Naive thymus-derived CD4-positive, alpha-beta T cell (primary cell): ENCODE measurements at regions not wholly inside any gene's neighbourhood (a gene's known extent, or its start where the extent isn't known, plus 50 kb on each side); places are given as distances from the start of the nearest gene placed in this dataset.

Source experiments
- ATAC-seq: fragments of 150-1000 bp; cut with Tn5 transposase; 2 replicates; pipeline ENCODE4 v1.10.0; 2021; ENCODE audit warnings: mild to moderate bottlenecking, moderate library complexity
- CTCF ChIA-PET: fragments of 350-600 bp; sonication (Branson Sonifier 250); formaldehyde crosslinking; loops from one replicate; lab custom pipeline; 2021; ENCODE audit warnings: antibody characterized with exemption; lab: Charles Lee
- POLR2A ChIA-PET: fragments of 350-600 bp; sonication (Branson Sonifier 250); formaldehyde crosslinking; loops from one replicate; lab custom pipeline; 2021; ENCODE audit warnings: antibody characterized with exemption, inconsistent platforms; lab: Charles Lee
- DNase-seq, 9 donors: peaks; one replicate each; pipeline versions ENCODE4 v3.0.0 to v3.0.0-alpha.2; 2020 to 2022; ENCODE audit warnings: mixed read lengths in 1 of 9
- H3K27ac ChIP-seq: one replicate; pipeline ENCODE4 v1.7.0; 2013; ENCODE audit warnings: mild to moderate bottlenecking, low read depth, low read length, moderate library complexity
- H3K27me3 ChIP-seq, 2 donors: one replicate each; pipeline ENCODE4 v1.7.0; 2013; ENCODE audit warnings: low read length in 2 of 2, mild to moderate bottlenecking in 2 of 2, moderate library complexity in 2 of 2; ENCODE audit not compliant: control insufficient read depth in 2 of 2, insufficient read depth in 2 of 2
- H3K36me3 ChIP-seq, 3 experiments: 1 replicate in 2 of 3; 2 replicates in 1 of 3; pipeline ENCODE4 v1.7.0; 2013; ENCODE audit warnings: low read length in 3 of 3, mild to moderate bottlenecking in 3 of 3, moderate library complexity in 1 of 3; ENCODE audit not compliant: insufficient read depth in 3 of 3, control insufficient read depth in 2 of 3
- H3K4me1 ChIP-seq, 2 donors: one replicate each; pipeline ENCODE4 v1.7.0; 2013; ENCODE audit warnings: low read length in 2 of 2, mild to moderate bottlenecking in 2 of 2, moderate library complexity in 1 of 2; ENCODE audit not compliant: control insufficient read depth in 2 of 2, insufficient read depth in 2 of 2
- H3K4me3 ChIP-seq: 2 replicates; pipeline ENCODE4 v1.7.0; 2013; ENCODE audit warnings: mild to moderate bottlenecking, low read length
- H3K9me3 ChIP-seq, 3 experiments: 1 replicate in 2 of 3; 2 replicates in 1 of 3; pipeline ENCODE4 v1.7.0; 2013; ENCODE audit warnings: low read length in 3 of 3; ENCODE audit not compliant: control insufficient read depth in 2 of 3
- H3K27ac Mint-ChIP-seq, 9 donors: one replicate each; pipeline ENCODE4 v1.8.0; 2020 to 2022; ENCODE audit warnings: mixed read lengths in 9 of 9, mild to moderate bottlenecking in 8 of 9, moderate library complexity in 5 of 9, inconsistent platforms in 2 of 9
- H3K27me3 Mint-ChIP-seq, 5 donors: one replicate each; pipeline ENCODE4 v1.8.0; 2021 to 2022; ENCODE audit warnings: mixed read lengths in 5 of 5, mild to moderate bottlenecking in 1 of 5
- H3K36me3 Mint-ChIP-seq, 5 donors: one replicate each; pipeline ENCODE4 v1.8.0; 2020 to 2022; ENCODE audit warnings: mixed read lengths in 5 of 5, mild to moderate bottlenecking in 3 of 5, inconsistent platforms in 1 of 5
- H3K4me1 Mint-ChIP-seq, 7 donors: one replicate each; pipeline ENCODE4 v1.8.0; 2020 to 2022; ENCODE audit warnings: mixed read lengths in 7 of 7, mild to moderate bottlenecking in 3 of 7, inconsistent platforms in 1 of 7
- H3K4me3 Mint-ChIP-seq, 10 donors: one replicate each; pipeline ENCODE4 v1.8.0; 2020 to 2022; ENCODE audit warnings: mild to moderate bottlenecking in 10 of 10, mixed read lengths in 10 of 10, moderate library complexity in 6 of 10, inconsistent platforms in 2 of 10
- H3K9me3 Mint-ChIP-seq, 11 donors: one replicate each; pipeline ENCODE4 v1.8.0; 2020 to 2022; ENCODE audit warnings: mixed read lengths in 11 of 11, mild to moderate bottlenecking in 4 of 11, inconsistent platforms in 1 of 11, moderate library complexity in 1 of 11
- intact Hi-C, 2 donors: fragments of 100-400 bp; cut with micrococcal nuclease; formaldehyde crosslinking; loops; one replicate each; pipeline ENCODE4 v1.15.1; 2023

DNA sequence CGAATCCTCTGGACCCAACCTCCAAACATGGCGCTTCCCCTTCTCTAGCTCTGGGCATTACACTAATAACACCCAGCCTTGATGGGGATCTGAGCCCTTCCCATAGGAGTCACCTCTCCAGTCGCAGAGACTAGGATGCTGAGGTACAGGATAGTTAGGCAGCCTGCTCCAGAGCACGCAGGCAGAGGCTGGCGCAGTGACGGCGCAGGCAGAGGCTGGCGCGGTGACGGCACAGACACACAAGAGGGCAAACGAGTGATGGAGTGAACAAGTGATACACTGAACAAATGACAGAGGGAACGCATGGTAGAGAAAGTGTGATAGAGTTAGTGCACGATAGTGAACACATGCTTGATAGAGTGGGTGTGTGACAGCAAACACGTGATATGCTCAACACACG lies 518.5 kb downstream of the EIPR1 start:
- POLR2A ChIA-PET: no interaction called here
- Mint-ChIP-seq H3K36me3 (no peaks in the 10 kb centered on the region), H3K27me3 (no peaks in the 10 kb centered on the region), H3K4me1 (no peaks in the 10 kb centered on the region), H3K27ac (no peak overlapping the region), H3K9me3 (no peaks in the 10 kb centered on the region), H3K4me3 (no peak overlapping the region)
- DNase-seq (no peak), ATAC-seq (no peak)
- Histone ChIP-seq H3K36me3 (no peaks in the 10 kb centered on the region), H3K9me3 (no peaks in the 10 kb centered on the region), H3K27me3 (no peaks in the 10 kb centered on the region), H3K27ac (no peak overlapping the region), H3K4me3 (no peak overlapping the region), H3K4me1 (no peaks in the 10 kb centered on the region)
- CTCF ChIA-PET: no interaction called here
- intact Hi-C loops: no loop called here

GRCh38 chr2:2856723-2857415 lies 520.7 kb downstream of the EIPR1 start:
- no peaks in the 10 kb centered on the region for H3K9me3 Mint-ChIP-seq
- DNase-seq (no peak), ATAC-seq (no peak)
- ChIA-PET POLR2A (no interaction called here), CTCF (no interaction called here)
- H3K4me3 Mint-ChIP-seq: no peak overlapping the region
- no peaks in the 10 kb centered on the region for H3K9me3 ChIP-seq
- no peak overlapping the region for H3K27ac Mint-ChIP-seq
- no peaks in the 10 kb centered on the region for H3K4me1 Mint-ChIP-seq
- no peaks in the 10 kb centered on the region for H3K27me3 ChIP-seq
- no peaks in the 10 kb centered on the region for H3K36me3 Mint-ChIP-seq
- no peaks in the 10 kb centered on the region for H3K27me3 Mint-ChIP-seq
- no peak overlapping the region for H3K27ac ChIP-seq
- H3K4me3 ChIP-seq: no peak overlapping the region
- H3K4me1 ChIP-seq: no peaks in the 10 kb centered on the region
- no peaks in the 10 kb centered on the region for H3K36me3 ChIP-seq
- intact Hi-C loops: no loop called here

DNA sequence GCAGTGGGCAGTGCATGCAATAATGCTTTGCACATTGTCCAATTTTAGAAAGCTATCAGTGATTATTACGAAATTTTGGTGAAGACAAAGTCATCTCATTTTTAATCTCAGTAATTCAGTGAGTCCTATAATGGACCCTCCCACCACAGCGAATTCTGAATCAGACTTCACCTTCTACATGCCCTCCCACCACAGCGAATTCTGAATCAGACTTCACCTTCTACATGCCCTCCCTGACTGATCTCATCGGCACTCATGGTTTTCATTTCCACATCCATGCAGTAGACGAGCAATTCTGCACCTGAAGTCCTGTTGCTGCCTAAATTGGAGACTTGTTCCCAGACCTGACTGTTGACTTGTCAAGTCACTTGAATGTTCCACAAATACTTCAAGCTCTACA lies 522.3 kb downstream of the EIPR1 start:
- ChIA-PET POLR2A (no interaction called here), CTCF (no interaction called here)
- Mint-ChIP-seq H3K4me1 (no peaks in the 10 kb centered on the region), H3K27ac (no peak overlapping the region), H3K4me3 (no peak overlapping the region), H3K36me3 (no peaks in the 10 kb centered on the region), H3K9me3 (no peaks in the 10 kb centered on the region), H3K27me3 (no peaks in the 10 kb centered on the region)
- Histone ChIP-seq H3K27ac (no peak overlapping the region), H3K9me3 (no peaks in the 10 kb centered on the region), H3K4me3 (no peak overlapping the region), H3K27me3 (no peaks in the 10 kb centered on the region), H3K4me1 (no peaks in the 10 kb centered on the region), H3K36me3 (no peaks in the 10 kb centered on the region)
- intact Hi-C loops: no loop called here
- ATAC-seq (no peak), DNase-seq (no peak)

DNA sequence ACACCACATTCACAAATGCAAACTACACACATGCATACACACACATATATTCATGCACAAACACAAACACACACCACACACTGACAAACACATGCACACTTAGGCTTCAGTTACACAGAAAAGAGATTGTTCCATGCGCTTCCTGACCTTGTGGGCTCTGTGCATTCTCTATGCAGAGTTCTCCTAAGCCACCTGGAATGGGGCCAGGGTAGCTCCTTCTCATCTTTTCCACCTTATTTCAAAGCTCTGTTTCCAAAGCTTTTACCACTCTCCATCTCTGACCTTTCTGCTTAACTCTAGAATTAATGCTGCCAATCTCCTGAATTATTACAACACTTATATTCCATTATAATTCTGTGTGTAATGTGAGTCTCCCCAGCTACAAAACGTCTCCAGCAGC lies 522.3 kb upstream of the MYT1L start:
- CTCF ChIA-PET: interaction anchor here (0.6 kb wide), 1 partner anchor 126 kb away, joined by 4 read pairs; no protein-coding TSS in a partner anchor

DNA sequence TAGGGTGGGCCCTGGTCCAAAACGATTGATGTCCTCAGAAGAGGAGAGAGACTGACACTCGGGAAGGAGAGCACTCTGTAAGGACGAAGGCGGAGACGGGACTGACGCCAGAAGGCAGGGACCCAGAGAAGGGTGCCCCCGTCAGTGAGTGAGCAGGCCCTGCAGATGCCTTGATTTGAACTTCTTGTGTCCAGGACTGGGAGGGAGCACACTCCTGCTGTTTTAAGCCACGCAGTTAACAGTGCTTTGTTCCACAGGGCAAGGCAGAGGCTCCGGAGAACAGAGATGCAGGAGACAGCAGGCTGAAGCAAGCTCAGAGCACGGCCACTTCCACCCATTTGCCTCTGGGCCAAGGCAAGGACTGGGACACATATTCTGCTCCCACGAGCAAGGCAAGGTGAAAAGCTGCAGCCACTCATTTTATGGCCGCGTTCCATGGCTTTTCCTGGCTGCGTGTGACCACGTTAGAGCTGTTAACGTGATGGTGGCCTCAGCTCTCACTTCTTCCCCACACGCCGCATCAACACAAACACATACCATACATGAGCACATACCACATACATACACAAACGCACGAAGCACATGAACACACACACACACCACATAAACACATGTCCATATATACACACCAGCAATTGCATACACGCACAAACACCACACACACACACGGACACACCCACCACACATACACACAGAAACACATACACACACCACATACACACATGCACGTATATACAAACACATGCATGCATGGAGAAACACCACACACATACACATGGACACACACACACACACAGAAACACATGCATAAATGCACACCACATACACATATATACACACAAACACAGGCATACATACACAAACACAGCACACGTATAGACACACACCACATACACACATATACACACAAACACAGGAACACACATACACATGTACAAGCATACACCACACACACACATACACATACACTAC lies 521.0 kb upstream of the MYT1L start:
- ATAC-seq: no peak

More for the DNA sequence above, 522.3 kb upstream of the MYT1L start:
- DNase-seq (no peak), ATAC-seq (no peak)
- Histone ChIP-seq H3K4me1 (no peaks in the 10 kb centered on the region), H3K9me3 (no peaks in the 10 kb centered on the region), H3K4me3 (no peak overlapping the region), H3K27ac (no peak overlapping the region), H3K27me3 (no peaks in the 10 kb centered on the region), H3K36me3 (no peaks in the 10 kb centered on the region)
- H3K4me3 Mint-ChIP-seq: no peak overlapping the region
- no peaks in the 10 kb centered on the region for H3K4me1 Mint-ChIP-seq
- no peaks in the 10 kb centered on the region for H3K36me3 Mint-ChIP-seq
- POLR2A ChIA-PET: no interaction called here
- intact Hi-C loops: no loop called here
- H3K27me3 Mint-ChIP-seq: no peaks in the 10 kb centered on the region
- no peaks in the 10 kb centered on the region for H3K9me3 Mint-ChIP-seq
- H3K27ac Mint-ChIP-seq: no peak overlapping the region

DNA sequence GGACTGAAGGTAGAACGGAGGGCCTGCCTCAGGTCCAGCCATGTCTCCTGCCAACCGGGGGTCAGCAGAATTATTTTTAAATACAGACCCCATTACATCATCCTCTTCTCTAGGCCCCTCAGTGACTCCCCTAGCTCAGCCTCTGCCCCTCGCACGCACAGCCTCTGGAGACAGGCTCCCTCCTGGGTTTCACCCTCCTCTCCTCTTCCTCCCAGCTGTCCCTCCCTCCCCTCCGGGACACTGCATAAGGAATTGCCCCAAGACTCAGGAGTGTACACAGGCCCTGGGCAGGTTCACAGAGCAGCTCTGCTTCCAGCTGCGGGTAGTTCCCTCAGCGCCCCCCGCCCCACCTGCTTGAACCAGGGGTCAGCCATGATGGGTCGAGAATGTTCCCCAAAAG lies 520.2 kb upstream of the MYT1L start:
- no peaks in the 10 kb centered on the region for H3K9me3 Mint-ChIP-seq
- H3K27me3 Mint-ChIP-seq: no peaks in the 10 kb centered on the region
- no peak for DNase-seq
- H3K36me3 Mint-ChIP-seq: no peaks in the 10 kb centered on the region
- no peak overlapping the region for H3K4me3 Mint-ChIP-seq
- ATAC-seq: no peak
- Histone ChIP-seq H3K4me1 (no peaks in the 10 kb centered on the region), H3K27ac (no peak overlapping the region), H3K9me3 (no peaks in the 10 kb centered on the region), H3K4me3 (no peak overlapping the region), H3K36me3 (no peaks in the 10 kb centered on the region), H3K27me3 (no peaks in the 10 kb centered on the region)
- no peak overlapping the region for H3K27ac Mint-ChIP-seq
- intact Hi-C loops: no loop called here
- H3K4me1 Mint-ChIP-seq: no peaks in the 10 kb centered on the region
- CTCF ChIA-PET: no interaction called here
- POLR2A ChIA-PET: no interaction called here

More for the DNA sequence above, 521.0 kb upstream of the MYT1L start:
- intact Hi-C loops: no loop called here
- Mint-ChIP-seq H3K4me3 (no peak overlapping the region), H3K27me3 (no peaks in the 10 kb centered on the region), H3K36me3 (no peaks in the 10 kb centered on the region), H3K27ac (no peak overlapping the region), H3K9me3 (no peaks in the 10 kb centered on the region), H3K4me1 (no peaks in the 10 kb centered on the region)
- H3K27me3 ChIP-seq: no peaks in the 10 kb centered on the region
- H3K4me1 ChIP-seq: no peaks in the 10 kb centered on the region
- no peak overlapping the region for H3K4me3 ChIP-seq
- no peak overlapping the region for H3K27ac ChIP-seq
- H3K36me3 ChIP-seq: no peaks in the 10 kb centered on the region
- ChIA-PET CTCF (no interaction called here), POLR2A (no interaction called here)
- no peaks in the 10 kb centered on the region for H3K9me3 ChIP-seq
- DNase-seq: no peak
